K562 (cell line): ENCODE measurements at regions not wholly inside any gene's neighbourhood (a gene's known extent, or its start where the extent isn't known, plus 50 kb on each side); places are given as distances from the start of the nearest gene placed in this dataset.

Experiments
- GABPB1 ChIP-seq: sonication (generic); formaldehyde crosslinking; IDR thresholded peaks from 2 replicates; pipeline ENCODE4 v1.8.0; 2022; ENCODE audit warnings: mild to moderate bottlenecking, missing genetic modification reagents
- NFIC ChIP-seq: fragments of 450-650 bp; IDR thresholded peaks from 2 replicates; pipeline ENCODE4 v1.6.1; 2017; ENCODE audit warnings: mild to moderate bottlenecking, inconsistent platforms
- PHF20 ChIP-seq: fragments of 450-650 bp; IDR thresholded peaks from 2 replicates; pipeline ENCODE4 v1.6.1; 2018; ENCODE audit not compliant: partially characterized antibody
- SAFB2 ChIP-seq: fragments of 200-400 bp; formaldehyde crosslinking; IDR thresholded peaks from 2 replicates; pipeline ENCODE4 v1.6.1; 2018; ENCODE audit warnings: borderline replicate concordance, low read length, low read depth, moderate library complexity; ENCODE audit not compliant: severe bottlenecking
- XRCC4 ChIP-seq: IDR thresholded peaks from one replicate; pipeline ENCODE4 v1.6.1; 2011; ENCODE audit not compliant: insufficient read depth, insufficient read length; ENCODE audit errors: extremely low read depth
- TF ChIP-seq, protein P1 (sequence below), 2 experiments: fragments of 150-350 bp in 1 of 2; IDR thresholded peaks; 2 replicates each; pipeline ENCODE4 v1.6.1; 2012 to 2016; ENCODE audit warnings: low read depth in 2 of 2, low read length in 2 of 2, mild to moderate bottlenecking in 1 of 2, moderate library complexity in 1 of 2
- TF ChIP-seq, protein P2 (sequence below): sonication (generic); formaldehyde crosslinking; IDR thresholded peaks from 2 replicates; pipeline ENCODE4 v1.9.0; 2022; ENCODE audit warnings: mild to moderate bottlenecking, missing genetic modification reagents
- TF ChIP-seq, protein P3 (sequence below), 2 experiments: IDR thresholded peaks; 2 replicates each; pipeline ENCODE4 v1.6.1; 2011; ENCODE audit warnings: borderline replicate concordance in 1 of 2, control low read depth in 1 of 2, low read depth in 1 of 2, low read length in 1 of 2, mild to moderate bottlenecking in 1 of 2, mixed read lengths in 1 of 2, moderate library complexity in 1 of 2; ENCODE audit not compliant: insufficient read depth in 1 of 2, insufficient read length in 1 of 2, poor library complexity in 1 of 2, severe bottlenecking in 1 of 2; ENCODE audit errors: extremely low read depth in 1 of 2
- TF ChIP-seq, protein P4 (sequence below): fragments of 450-650 bp; IDR thresholded peaks from 2 replicates; pipeline ENCODE4 v1.6.1; 2014; ENCODE audit warnings: low read depth, mild to moderate bottlenecking, moderate library complexity, borderline replicate concordance

DNA sequence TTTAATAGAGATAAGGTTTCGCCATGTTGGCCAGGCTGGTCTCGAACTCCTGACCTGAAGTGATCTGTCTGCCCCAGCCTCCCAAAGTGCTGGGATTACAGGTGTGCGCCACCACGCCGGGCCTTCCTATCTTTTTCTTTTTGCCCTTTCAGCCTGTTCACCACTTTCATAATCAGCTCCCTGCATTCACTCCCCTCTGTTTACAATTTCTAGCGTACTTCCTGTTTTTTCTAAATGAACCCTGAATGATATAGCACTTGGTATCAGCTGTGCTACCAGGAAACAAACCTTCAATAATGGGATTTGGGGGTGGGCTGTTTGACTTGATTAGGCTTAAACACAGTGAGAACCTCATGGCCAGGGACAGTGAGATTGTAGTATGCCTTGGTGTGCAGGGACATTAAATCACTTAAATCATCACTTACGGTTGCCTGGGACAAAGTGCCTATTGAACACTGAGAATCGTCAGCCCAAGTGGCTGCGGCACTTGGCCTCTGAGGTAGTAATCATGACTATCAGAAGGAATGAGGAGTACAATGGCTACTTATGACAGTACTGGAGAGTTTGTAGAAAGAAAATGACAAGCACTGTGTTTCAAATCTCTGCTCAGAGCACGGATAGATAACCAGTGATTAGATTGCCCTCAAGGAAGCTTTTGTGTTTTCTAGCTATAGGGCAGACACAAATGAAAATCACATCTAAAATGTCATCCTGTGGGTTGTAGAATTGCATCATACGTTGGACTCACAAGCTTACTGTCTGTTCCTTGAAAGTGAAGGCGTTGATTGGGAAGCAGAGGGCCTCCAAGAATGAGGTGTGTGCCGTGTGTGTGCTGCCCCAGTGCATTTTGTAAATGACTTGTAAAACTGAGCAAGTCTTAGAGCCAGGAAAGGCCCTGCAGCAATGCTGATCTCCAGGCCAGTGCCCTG is 661.8 kb downstream of the MATN1 start (continued):
- TF ChIP-seq, protein P1, sequence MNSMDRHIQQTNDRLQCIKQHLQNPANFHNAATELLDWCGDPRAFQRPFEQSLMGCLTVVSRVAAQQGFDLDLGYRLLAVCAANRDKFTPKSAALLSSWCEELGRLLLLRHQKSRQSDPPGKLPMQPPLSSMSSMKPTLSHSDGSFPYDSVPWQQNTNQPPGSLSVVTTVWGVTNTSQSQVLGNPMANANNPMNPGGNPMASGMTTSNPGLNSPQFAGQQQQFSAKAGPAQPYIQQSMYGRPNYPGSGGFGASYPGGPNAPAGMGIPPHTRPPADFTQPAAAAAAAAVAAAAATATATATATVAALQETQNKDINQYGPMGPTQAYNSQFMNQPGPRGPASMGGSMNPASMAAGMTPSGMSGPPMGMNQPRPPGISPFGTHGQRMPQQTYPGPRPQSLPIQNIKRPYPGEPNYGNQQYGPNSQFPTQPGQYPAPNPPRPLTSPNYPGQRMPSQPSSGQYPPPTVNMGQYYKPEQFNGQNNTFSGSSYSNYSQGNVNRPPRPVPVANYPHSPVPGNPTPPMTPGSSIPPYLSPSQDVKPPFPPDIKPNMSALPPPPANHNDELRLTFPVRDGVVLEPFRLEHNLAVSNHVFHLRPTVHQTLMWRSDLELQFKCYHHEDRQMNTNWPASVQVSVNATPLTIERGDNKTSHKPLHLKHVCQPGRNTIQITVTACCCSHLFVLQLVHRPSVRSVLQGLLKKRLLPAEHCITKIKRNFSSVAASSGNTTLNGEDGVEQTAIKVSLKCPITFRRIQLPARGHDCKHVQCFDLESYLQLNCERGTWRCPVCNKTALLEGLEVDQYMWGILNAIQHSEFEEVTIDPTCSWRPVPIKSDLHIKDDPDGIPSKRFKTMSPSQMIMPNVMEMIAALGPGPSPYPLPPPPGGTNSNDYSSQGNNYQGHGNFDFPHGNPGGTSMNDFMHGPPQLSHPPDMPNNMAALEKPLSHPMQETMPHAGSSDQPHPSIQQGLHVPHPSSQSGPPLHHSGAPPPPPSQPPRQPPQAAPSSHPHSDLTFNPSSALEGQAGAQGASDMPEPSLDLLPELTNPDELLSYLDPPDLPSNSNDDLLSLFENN (IDR thresholded peaks at IDR 0.05; ENCODE audit: low read depth in 2 of 2, low read length in 2 of 2): no peak
- TF ChIP-seq XRCC4 (no peak), NFIC (no peak), SAFB2 (no peak), PHF20 (no peak), GABPB1 (no peak)
- TF ChIP-seq, protein P2, sequence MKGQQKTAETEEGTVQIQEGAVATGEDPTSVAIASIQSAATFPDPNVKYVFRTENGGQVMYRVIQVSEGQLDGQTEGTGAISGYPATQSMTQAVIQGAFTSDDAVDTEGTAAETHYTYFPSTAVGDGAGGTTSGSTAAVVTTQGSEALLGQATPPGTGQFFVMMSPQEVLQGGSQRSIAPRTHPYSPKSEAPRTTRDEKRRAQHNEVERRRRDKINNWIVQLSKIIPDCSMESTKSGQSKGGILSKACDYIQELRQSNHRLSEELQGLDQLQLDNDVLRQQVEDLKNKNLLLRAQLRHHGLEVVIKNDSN (CRISPR knock-in tag): no peak
- TF ChIP-seq, protein P3, sequence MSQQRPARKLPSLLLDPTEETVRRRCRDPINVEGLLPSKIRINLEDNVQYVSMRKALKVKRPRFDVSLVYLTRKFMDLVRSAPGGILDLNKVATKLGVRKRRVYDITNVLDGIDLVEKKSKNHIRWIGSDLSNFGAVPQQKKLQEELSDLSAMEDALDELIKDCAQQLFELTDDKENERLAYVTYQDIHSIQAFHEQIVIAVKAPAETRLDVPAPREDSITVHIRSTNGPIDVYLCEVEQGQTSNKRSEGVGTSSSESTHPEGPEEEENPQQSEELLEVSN (IDR thresholded peaks at IDR 0.05; ENCODE audit: borderline replicate concordance in 1 of 2, extremely low read depth in 1 of 2, insufficient read depth in 1 of 2, insufficient read length in 1 of 2, low read depth in 1 of 2, low read length in 1 of 2, poor library complexity in 1 of 2, severe bottlenecking in 1 of 2): no peak
- TF ChIP-seq, protein P4, sequence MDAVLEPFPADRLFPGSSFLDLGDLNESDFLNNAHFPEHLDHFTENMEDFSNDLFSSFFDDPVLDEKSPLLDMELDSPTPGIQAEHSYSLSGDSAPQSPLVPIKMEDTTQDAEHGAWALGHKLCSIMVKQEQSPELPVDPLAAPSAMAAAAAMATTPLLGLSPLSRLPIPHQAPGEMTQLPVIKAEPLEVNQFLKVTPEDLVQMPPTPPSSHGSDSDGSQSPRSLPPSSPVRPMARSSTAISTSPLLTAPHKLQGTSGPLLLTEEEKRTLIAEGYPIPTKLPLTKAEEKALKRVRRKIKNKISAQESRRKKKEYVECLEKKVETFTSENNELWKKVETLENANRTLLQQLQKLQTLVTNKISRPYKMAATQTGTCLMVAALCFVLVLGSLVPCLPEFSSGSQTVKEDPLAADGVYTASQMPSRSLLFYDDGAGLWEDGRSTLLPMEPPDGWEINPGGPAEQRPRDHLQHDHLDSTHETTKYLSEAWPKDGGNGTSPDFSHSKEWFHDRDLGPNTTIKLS: no peak
